Progenitor cell of endocrine pancreas (in vitro differentiated cells): ENCODE measurements at regions not wholly inside any gene's neighbourhood (a gene's known extent, or its start where the extent isn't known, plus 50 kb on each side); places are given as distances from the start of the nearest gene placed in this dataset.

ENCODE experiments used
- DNase-seq: peaks from one replicate; pipeline ENCODE4 v3.0.0; 2021; ENCODE audit warnings: low spot score; ENCODE audit not compliant: unreplicated experiment
- H3K27ac Mint-ChIP-seq: 2 replicates; pipeline ENCODE4 v1.8.0; 2021; ENCODE audit warnings: mild to moderate bottlenecking, moderate library complexity, mixed read lengths
- H3K27me3 Mint-ChIP-seq: 2 replicates; pipeline ENCODE4 v1.8.0; 2021; ENCODE audit warnings: mixed read lengths
- H3K36me3 Mint-ChIP-seq: 2 replicates; pipeline ENCODE4 v1.8.0; 2022; ENCODE audit warnings: mixed read lengths; ENCODE audit not compliant: insufficient read depth
- H3K4me1 Mint-ChIP-seq: 2 replicates; pipeline ENCODE4 v1.8.0; 2021; ENCODE audit warnings: low read depth, mixed read lengths
- H3K4me3 Mint-ChIP-seq: 2 replicates; pipeline ENCODE4 v1.8.0; 2021; ENCODE audit warnings: low read depth, mild to moderate bottlenecking, moderate library complexity, mixed read lengths
- H3K9me3 Mint-ChIP-seq: 2 replicates; pipeline ENCODE4 v1.8.0; 2021; ENCODE audit warnings: low read depth, mixed read lengths
- TF ChIP-seq, protein P1 (sequence below): fragments of 200-600 bp; sonication (generic); IDR thresholded peaks from one replicate; pipeline ENCODE4 v1.5.0; 2021; ENCODE audit warnings: antibody characterized with exemption, mild to moderate bottlenecking; ENCODE audit not compliant: unreplicated experiment

DNA sequence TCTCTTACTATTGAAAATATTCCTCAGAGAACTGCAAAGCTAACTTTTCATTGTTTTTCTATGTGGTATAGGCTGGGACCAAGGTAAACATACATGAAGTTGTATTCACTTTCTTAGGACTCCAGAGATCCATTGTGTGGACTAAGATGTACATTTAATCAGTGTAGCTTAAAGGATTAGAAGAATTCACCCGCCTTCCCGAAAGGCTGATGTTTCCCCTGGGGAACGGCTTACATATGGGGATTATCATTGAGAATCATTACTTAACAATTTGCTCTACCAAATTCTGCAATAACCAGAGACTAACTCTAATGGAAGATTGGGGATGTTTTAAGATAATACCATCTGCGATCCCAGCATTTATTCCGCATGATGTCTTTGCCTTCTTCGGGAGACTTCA is 257.1 kb upstream of the KIAA1217 start:
- no peak overlapping the region for H3K27ac Mint-ChIP-seq
- H3K9me3 Mint-ChIP-seq = peaks cover 10% of the 10 kb centered on the region
- H3K27me3 Mint-ChIP-seq = no peaks in the 10 kb centered on the region
- peaks cover 2% of the 10 kb centered on the region for H3K36me3 Mint-ChIP-seq
- no peak for DNase-seq
- no peak overlapping the region for H3K4me3 Mint-ChIP-seq
- TF ChIP-seq, protein P1, sequence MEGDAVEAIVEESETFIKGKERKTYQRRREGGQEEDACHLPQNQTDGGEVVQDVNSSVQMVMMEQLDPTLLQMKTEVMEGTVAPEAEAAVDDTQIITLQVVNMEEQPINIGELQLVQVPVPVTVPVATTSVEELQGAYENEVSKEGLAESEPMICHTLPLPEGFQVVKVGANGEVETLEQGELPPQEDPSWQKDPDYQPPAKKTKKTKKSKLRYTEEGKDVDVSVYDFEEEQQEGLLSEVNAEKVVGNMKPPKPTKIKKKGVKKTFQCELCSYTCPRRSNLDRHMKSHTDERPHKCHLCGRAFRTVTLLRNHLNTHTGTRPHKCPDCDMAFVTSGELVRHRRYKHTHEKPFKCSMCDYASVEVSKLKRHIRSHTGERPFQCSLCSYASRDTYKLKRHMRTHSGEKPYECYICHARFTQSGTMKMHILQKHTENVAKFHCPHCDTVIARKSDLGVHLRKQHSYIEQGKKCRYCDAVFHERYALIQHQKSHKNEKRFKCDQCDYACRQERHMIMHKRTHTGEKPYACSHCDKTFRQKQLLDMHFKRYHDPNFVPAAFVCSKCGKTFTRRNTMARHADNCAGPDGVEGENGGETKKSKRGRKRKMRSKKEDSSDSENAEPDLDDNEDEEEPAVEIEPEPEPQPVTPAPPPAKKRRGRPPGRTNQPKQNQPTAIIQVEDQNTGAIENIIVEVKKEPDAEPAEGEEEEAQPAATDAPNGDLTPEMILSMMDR = no peak
- H3K4me1 Mint-ChIP-seq = peaks cover 7% of the 10 kb centered on the region

GRCh38 chr10:23955456-23956225 is 253.3 kb upstream of the KIAA1217 start:
- H3K36me3 Mint-ChIP-seq = peaks cover 2% of the 10 kb centered on the region
- TF ChIP-seq, protein P1 = no peak
- no peaks in the 10 kb centered on the region for H3K27me3 Mint-ChIP-seq
- H3K9me3 Mint-ChIP-seq = peaks cover 10% of the 10 kb centered on the region
- H3K4me3 Mint-ChIP-seq = no peak overlapping the region
- no peak for DNase-seq
- H3K27ac Mint-ChIP-seq = no peak overlapping the region
- peaks cover 8% of the 10 kb centered on the region for H3K4me1 Mint-ChIP-seq

DNA sequence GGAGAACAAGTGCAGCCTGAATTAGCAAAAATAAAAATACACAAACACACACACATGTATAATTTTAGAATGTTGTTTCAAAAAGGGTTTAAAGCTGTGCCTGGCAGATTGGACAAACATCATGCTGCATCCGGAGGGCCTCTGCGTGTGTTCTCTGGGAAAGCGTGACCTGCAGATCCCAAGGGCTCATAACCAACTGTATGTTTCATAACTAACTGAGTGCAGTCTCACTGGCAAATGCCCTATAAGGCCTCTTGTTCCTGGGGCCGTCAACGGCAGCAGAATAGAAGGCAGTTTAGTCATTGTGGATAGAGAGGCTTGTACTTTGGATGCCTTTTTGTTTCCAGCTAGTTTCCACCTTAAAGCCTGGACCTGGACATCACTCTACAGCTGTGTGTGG is 243.8 kb upstream of the KIAA1217 start:
- TF ChIP-seq, protein P1 = no peak
- Mint-ChIP-seq H3K27ac (no peak overlapping the region), H3K4me3 (no peak overlapping the region), H3K4me1 (no peaks in the 10 kb centered on the region), H3K9me3 (peaks cover 3% of the 10 kb centered on the region), H3K27me3 (no peaks in the 10 kb centered on the region), H3K36me3 (no peaks in the 10 kb centered on the region)
- DNase-seq = no peak

GRCh38 chr10:23965880-23966279 is 243.1 kb upstream of the KIAA1217 start:
- no peak for DNase-seq
- TF ChIP-seq, protein P1 = no peak
- Mint-ChIP-seq H3K4me3 (no peak overlapping the region), H3K27ac (no peak overlapping the region), H3K4me1 (peaks cover 2% of the 10 kb centered on the region), H3K27me3 (no peaks in the 10 kb centered on the region), H3K36me3 (no peaks in the 10 kb centered on the region), H3K9me3 (peaks cover 3% of the 10 kb centered on the region)

- H3K27me3 Mint-ChIP-seq = no peaks in the 10 kb centered on the region
- no peaks in the 10 kb centered on the region for H3K36me3 Mint-ChIP-seq
- H3K9me3 Mint-ChIP-seq = peaks cover 7% of the 10 kb centered on the region
- no peak overlapping the region for H3K4me3 Mint-ChIP-seq
- peaks cover 2% of the 10 kb centered on the region for H3K4me1 Mint-ChIP-seq
- no peak overlapping the region for H3K27ac Mint-ChIP-seq
- DNase-seq = no peak
- TF ChIP-seq, protein P1 = no peak
These were observed 242.4 kb upstream of the KIAA1217 start for GRCh38 chr10:23966504-23967051.
